Eye (tissue), 1 donor: ENCODE measurements at regions not wholly inside any gene's neighbourhood (a gene's known extent, or its start where the extent isn't known, plus 50 kb on each side); places are given as distances from the start of the nearest gene placed in this dataset.
"Not testable (repeated sequence)": the region's sequence is repeated elsewhere in the genome, so short reads cannot be mapped to it uniquely, and the experiment has no call there.

ENCODE experiments used
- DNase-seq: peaks from one replicate; pipeline ENCODE4 v3.0.0-alpha.2; 2015

GRCh38 chrX:46218373-46218772 lies 326.8 kb downstream of the ZNF674 start:
- no peak for DNase-seq

DNA sequence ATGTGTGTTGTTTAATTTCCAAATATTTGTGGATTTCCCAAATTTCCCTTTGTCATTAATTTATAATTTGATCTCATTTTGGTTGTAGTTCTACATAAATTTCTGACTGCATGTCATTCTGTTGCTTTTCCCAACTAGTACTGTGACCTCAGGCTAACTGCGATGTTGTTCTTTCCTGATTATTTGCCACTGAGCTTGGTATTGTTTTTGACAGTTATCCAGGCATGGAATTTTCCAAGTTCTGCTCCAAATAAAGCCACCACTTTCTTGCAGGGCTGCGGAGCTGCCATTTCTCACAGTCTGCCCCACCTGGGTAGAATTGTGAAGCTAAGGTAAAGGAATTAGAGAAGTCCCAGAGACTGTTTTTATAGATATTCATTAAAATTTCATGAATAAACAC lies 328.8 kb downstream of the ZNF674 start:
- DNase-seq, result no peak

DNA sequence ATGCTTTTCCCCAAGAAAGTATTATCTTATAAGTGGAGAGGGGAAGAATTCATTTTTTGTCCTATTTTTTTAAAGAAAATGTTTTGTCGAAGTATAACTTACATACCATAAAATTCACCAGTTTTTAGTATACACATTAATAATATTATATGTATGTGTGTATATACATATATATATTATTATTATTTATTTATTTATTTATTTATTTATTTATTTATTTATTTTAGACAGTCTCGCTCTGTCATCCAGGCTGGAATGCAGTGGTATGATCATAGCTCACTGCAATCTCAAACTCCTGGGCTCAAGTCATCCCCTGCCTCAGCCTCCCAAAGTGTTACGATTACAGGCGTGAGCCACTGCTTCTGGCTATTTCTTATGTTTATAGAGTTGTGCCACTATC lies 334.1 kb downstream of the ZNF674 start:
- DNase-seq, result no peak

DNA sequence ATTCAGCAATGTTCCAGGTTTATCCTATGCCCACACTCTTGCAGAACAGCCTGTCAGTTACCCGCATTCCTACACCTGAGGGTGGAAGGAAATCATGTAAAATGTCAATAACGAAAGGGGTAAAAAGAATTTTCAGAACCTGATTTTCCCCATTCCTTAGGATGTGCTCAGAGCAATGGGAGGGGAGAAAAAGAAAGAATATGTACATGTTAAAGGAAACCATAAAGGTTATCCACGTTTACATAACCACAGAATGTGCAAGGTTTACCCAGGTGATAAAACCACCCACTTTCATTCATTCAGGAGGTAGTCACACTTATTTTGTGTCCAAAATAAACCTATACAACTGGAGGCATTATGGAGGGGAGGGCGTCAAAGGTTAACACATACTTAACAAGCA lies 335.5 kb downstream of the ZNF674 start:
- no peak for DNase-seq

- no peak for DNase-seq
Measured at GRCh38 chrX:46209037-46209436, 336.2 kb downstream of the ZNF674 start.

- DNase-seq, result no peak
Measured at GRCh38 chrX:46208225-46208854, 336.9 kb downstream of the ZNF674 start.

DNA sequence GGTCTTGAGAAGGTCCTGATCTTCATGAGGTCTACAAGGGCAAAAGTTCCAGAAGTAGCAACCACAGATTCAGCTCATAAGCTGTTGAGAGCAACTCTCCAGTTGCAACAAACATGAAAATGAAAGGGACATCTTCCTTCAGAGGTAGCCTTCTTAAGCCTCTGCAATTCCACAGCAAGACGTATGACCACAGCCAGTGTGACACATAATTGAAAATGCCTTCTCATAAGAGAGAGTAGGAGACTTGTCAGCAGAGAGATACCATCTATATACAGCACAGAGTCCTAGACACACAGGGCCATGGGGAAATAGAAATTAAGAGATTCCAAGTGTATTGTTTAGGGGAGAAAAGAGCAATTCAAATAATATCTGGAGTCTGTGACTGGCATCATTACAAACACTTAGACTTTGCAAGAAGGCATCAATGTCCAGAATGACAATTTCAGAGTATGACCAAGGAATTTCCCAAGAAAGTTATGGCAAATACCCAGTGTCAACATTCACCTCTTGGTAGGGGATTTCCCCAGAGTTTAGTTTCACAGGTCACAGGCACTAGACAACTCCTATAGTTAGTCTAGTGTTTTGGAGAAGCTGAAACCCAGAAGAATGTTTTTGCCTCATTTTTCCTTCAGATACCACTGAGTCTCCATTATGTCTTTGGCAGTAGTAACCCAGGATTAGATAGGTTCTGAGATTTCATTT lies 340.3 kb downstream of the ZNF674 start:
- no peak for DNase-seq

- DNase-seq, result no peak
Measured at GRCh38 chrX:46202733-46203514, 342.3 kb downstream of the ZNF674 start.

DNA sequence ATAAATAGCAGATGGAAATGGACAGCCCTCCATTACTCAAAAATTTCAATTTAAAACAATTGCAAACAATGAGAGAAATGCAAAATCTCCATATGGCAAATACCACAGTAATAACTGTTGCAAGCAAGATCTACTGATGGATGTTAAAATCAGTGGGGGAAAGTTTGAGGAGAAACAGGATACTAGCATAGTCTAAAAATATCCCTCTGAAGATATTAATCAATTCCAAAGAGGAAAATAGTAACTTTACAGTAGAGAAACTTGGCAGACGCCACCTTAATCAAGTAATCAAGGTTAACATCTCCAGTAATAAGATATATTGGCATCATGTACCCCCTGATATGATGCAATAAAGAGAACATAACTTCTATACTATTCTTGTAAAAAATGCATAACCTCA lies 344.8 kb downstream of the ZNF674 start:
- no peak for DNase-seq

DNA sequence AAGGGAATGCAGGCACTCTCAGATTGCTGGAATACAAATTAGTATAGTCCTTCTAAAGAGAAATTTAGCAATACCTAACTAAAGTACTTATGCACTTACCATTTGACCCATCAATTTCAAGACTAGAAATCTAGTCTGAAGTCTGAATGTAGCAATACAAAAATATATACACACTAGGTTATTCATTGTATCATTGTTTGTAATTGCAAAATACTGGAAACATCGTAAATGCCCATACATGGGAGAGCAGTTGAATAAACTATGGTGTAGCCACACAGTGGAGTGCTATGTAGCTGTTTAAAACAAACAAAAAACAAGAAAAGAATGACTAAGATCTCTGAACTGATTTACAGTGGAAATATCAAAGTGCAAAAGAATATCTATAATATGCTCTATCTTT lies 346.4 kb downstream of the ZNF674 start:
- DNase-seq, result no peak

DNA sequence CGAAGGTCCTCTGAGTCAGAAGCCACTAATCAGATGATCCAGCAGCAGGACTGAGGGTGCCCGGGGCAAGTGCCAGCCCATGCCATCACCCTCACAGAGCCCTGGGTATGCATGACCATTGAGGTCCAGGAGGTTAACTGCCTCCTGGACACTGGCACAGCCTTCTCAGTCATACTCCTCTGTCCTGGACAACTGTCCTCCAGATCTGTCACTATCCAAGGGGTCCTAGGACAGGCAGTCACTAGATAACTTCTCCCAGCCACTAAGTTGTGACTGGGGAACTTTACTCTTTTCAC lies 358.5 kb downstream of the ZNF674 start:
- not testable (repeated sequence) for DNase-seq

- DNase-seq, result peak; percentile 4
Measured at GRCh38 chrX:46185923-46186810, 359.1 kb downstream of the ZNF674 start.

DNA sequence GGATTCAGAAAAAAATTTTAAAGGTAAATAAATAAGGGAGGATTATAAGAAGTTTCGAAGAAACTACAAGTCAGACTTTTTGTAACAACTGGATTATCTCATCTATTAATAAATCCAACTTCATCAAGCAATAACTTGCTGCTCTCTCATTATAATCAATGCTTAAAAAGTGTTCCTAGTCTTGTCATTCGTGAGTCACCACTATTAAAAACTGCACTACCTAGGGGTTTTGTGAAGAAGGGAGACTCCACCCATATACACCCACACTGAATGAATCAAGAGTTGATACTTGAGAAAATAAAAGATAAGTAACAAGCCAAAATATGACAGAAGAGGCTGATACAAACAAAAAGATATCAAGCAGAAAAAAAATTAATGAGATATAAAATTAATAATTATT lies 360.5 kb downstream of the ZNF674 start:
- no peak for DNase-seq

DNA sequence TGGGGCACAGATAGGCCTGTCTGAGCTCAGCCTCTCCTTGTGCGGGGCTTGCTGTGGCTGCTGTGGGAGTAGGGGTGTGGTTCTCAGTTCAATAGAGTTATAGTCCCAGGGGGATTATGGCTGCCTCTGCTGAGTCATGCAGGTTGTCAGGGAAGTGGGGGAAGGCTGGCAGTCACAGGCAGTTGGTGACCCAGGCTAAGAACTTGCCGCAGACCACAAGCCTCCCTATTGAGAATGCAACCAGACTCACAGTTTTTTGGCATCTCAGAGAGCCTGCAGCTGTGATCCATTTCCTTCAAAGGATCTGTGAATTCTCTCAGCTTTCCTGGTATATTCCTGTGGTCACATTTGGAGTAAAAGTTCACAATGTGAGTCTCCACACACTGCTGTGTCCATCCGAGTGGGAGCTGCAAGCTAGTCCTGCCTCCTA lies 364.9 kb downstream of the ZNF674 start:
- no peak for DNase-seq

- DNase-seq, result no peak
Measured at GRCh38 chrX:46179748-46180147, 365.5 kb downstream of the ZNF674 start.

GRCh38 chrX:46178763-46179162 lies 366.5 kb downstream of the ZNF674 start:
- no peak for DNase-seq

GRCh38 chrX:46173159-46173558 lies 372.1 kb downstream of the ZNF674 start:
- no peak for DNase-seq

GRCh38 chrX:46171457-46171856 lies 373.8 kb downstream of the ZNF674 start:
- not testable (repeated sequence) for DNase-seq

DNA sequence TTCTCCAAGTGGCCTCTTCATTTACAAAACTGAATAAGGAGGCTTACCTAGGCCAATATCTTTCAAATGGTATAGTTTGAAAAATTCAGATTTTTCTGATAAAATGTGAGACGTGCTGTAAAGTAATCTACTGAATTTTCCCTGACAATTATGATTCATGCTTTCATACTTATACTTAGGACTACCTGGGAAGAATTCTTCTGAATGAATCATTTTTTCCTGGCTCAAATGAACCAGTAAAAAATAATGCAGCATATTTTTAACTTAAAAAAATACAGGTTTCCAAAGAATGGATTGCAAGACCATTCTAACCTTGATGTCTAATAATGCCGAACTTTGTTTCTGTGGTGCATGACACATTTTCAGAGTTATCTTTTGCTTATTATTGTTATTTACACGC lies 375.4 kb downstream of the ZNF674 start:
- no peak for DNase-seq

DNA sequence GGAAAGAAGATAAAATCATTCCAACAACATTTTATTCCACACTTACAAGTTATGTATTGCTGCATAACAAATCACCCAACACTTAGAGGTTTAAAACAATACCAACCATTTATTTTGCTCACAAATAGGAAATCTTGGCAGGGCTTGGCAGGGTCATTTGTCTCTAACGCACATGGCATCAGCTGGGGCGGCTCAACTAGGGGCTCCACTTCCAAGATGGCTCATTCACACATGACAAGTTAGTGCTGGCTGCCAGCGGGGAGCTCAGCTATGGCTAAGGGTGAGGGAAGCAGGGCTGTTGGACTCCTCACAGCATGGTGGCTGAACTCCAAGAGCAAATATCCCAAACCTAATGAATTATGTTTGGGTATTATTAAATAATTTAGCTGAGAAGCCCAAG lies 377.0 kb downstream of the ZNF674 start:
- DNase-seq, result no peak

- no peak for DNase-seq
Measured at GRCh38 chrX:46165866-46166265, 379.4 kb downstream of the ZNF674 start.

GRCh38 chrX:46165411-46165810 lies 379.8 kb downstream of the ZNF674 start:
- no peak for DNase-seq

DNA sequence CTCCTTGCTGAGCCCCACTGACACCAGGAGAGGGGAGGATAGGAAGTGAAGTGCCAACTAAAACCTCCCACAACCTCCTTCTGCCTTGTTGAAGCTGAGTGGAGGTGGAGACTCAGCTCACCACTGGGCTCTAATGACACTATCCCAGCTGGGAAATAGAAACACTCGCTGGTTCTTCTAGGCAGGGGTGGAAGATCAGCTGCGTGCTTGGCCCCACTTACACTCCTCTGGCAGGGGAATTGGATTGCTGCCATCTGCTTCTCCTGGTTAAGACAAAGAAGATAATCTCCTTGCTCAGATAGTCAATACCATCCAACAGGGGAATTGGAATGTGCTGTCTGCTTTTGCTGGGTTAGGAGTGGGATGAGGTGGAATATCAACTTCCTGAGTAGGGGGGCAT lies 392.5 kb downstream of the ZNF674 start:
- no peak for DNase-seq
